ENCODE measurements at regions not wholly inside any gene's neighbourhood (a gene's known extent, or its start where the extent isn't known, plus 50 kb on each side); places are given as distances from the start of the nearest gene placed in this dataset.

- H3K27ac ChIP-seq = no peak overlapping the region
- TF ChIP-seq CTCF (IDR thresholded peaks at IDR 0.05) = no peak
- no peak for TF ChIP-seq ZFX (IDR thresholded peaks at IDR 0.05; ENCODE audit: borderline replicate concordance)
Measured at GRCh38 chr5:27312291-27312893, 274.0 kb upstream of the CDH9 start.

- no peak overlapping the region for H3K27ac ChIP-seq
- TF ChIP-seq ZFX (IDR thresholded peaks at IDR 0.05; ENCODE audit: borderline replicate concordance) = no peak
- TF ChIP-seq CTCF (IDR thresholded peaks at IDR 0.05) = no peak
Measured at GRCh38 chr5:27311544-27311943, 273.2 kb upstream of the CDH9 start.

GRCh38 chr5:27308153-27308552 lies 269.8 kb upstream of the CDH9 start:
- no peak overlapping the region for H3K27ac ChIP-seq
- no peak for TF ChIP-seq CTCF (IDR thresholded peaks at IDR 0.05)

- H3K27ac ChIP-seq = no peak overlapping the region
Measured at GRCh38 chr5:27290172-27290571, 251.8 kb upstream of the CDH9 start.

GRCh38 chr5:27276119-27276518 lies 237.7 kb upstream of the CDH9 start:
- H3K27ac ChIP-seq = no peak overlapping the region
- TF ChIP-seq ZFX (IDR thresholded peaks at IDR 0.05; ENCODE audit: borderline replicate concordance) (no peak), CTCF (IDR thresholded peaks at IDR 0.05) (no peak)

More at GRCh38 chr5:27290172-27290571, 251.8 kb upstream of the CDH9 start:
- TF ChIP-seq CTCF (IDR thresholded peaks at IDR 0.05) (no peak), ZFX (IDR thresholded peaks at IDR 0.05; ENCODE audit: borderline replicate concordance) (no peak)

GRCh38 chr5:27275345-27275744 lies 237.0 kb upstream of the CDH9 start:
- TF ChIP-seq ZFX (IDR thresholded peaks at IDR 0.05; ENCODE audit: borderline replicate concordance) = no peak
- no peak for TF ChIP-seq CTCF (IDR thresholded peaks at IDR 0.05)

GRCh38 chr5:27269766-27270165 lies 231.4 kb upstream of the CDH9 start:
- no peak overlapping the region for H3K27ac ChIP-seq
- TF ChIP-seq ZFX (IDR thresholded peaks at IDR 0.05; ENCODE audit: borderline replicate concordance) (no peak), CTCF (IDR thresholded peaks at IDR 0.05) (no peak)

More at GRCh38 chr5:27275345-27275744, 237.0 kb upstream of the CDH9 start:
- H3K27ac ChIP-seq = no peak overlapping the region
